GM23338 (cell line): ENCODE measurements at regions not wholly inside any gene's neighbourhood (a gene's known extent, or its start where the extent isn't known, plus 50 kb on each side); places are given as distances from the start of the nearest gene placed in this dataset.

Experiments
- ATAC-seq: fragments of 200-7000 bp; cut with Tn5 transposase; 3 replicates; pipeline ENCODE4 v1.9.1; 2020
- DNase-seq: peaks from one replicate; pipeline ENCODE4 v3.0.0-alpha.2; 2015; ENCODE audit warnings: low spot score
- H2AFZ ChIP-seq: fragments of 200-600 bp; sonication (generic); 2 replicates; pipeline ENCODE4 v1.8.0; 2016; ENCODE audit warnings: antibody characterized with exemption, mild to moderate bottlenecking, moderate library complexity
- H3F3A ChIP-seq: fragments of 200-600 bp; sonication (generic); replicated peaks from 2 replicates; pipeline ENCODE4 v1.8.0; 2017; ENCODE audit warnings: antibody characterized with exemption, mixed run types, low read depth
- H3K27ac ChIP-seq: fragments of 200-600 bp; sonication (generic); 2 replicates; pipeline ENCODE4 v1.6.1; 2016; ENCODE audit warnings: low read depth
- H3K27me3 ChIP-seq: fragments of 200-600 bp; sonication (generic); 2 replicates; pipeline ENCODE4 v1.8.0; 2016; ENCODE audit warnings: mild to moderate bottlenecking, mixed run types, moderate library complexity; ENCODE audit not compliant: insufficient read depth
- H3K36me3 ChIP-seq: fragments of 200-600 bp; sonication (generic); 2 replicates; pipeline ENCODE4 v1.8.0; 2016; ENCODE audit warnings: mild to moderate bottlenecking; ENCODE audit not compliant: insufficient read depth
- H3K4me1 ChIP-seq: fragments of 200-600 bp; sonication (generic); 2 replicates; pipeline ENCODE4 v1.8.0; 2016; ENCODE audit warnings: mild to moderate bottlenecking, moderate library complexity; ENCODE audit not compliant: insufficient read depth
- H3K4me2 ChIP-seq: fragments of 200-600 bp; sonication (generic); 2 replicates; pipeline ENCODE4 v1.7.1; 2017; ENCODE audit warnings: mixed run types
- H3K4me3 ChIP-seq: fragments of 200-600 bp; sonication (generic); 2 replicates; pipeline ENCODE4 v1.6.1; 2016; ENCODE audit warnings: mixed run types
- H3K79me2 ChIP-seq: fragments of 200-600 bp; sonication (generic); replicated peaks from 2 replicates; pipeline ENCODE4 v1.8.0; 2017; ENCODE audit warnings: mild to moderate bottlenecking; ENCODE audit not compliant: insufficient read depth
- H3K9me2 ChIP-seq: fragments of 200-600 bp; sonication (generic); 2 replicates; pipeline ENCODE4 v1.8.0; 2017; ENCODE audit not compliant: insufficient read depth
- H4K20me1 ChIP-seq: fragments of 200-600 bp; sonication (generic); replicated peaks from 2 replicates; pipeline ENCODE4 v1.8.0; 2017; ENCODE audit warnings: mild to moderate bottlenecking; ENCODE audit not compliant: insufficient read depth
- H3K27ac Mint-ChIP-seq: 2 replicates; pipeline ENCODE4 v1.8.0; 2020; ENCODE audit warnings: inconsistent platforms, mild to moderate bottlenecking, moderate library complexity, mixed read lengths
- H3K27me3 Mint-ChIP-seq: 3 replicates; pipeline ENCODE4 v1.8.0; 2022; ENCODE audit warnings: low read depth, mild to moderate bottlenecking, moderate library complexity, mixed read lengths, inconsistent platforms; ENCODE audit not compliant: insufficient read depth, poor library complexity
- H3K36me3 Mint-ChIP-seq: 3 replicates; pipeline ENCODE4 v1.8.0; 2021; ENCODE audit warnings: low read depth, mild to moderate bottlenecking, inconsistent platforms, moderate library complexity, mixed read lengths
- H3K4me1 Mint-ChIP-seq: 3 replicates; pipeline ENCODE4 v1.8.0; 2020; ENCODE audit warnings: mild to moderate bottlenecking, inconsistent platforms, mixed read lengths
- H3K4me3 Mint-ChIP-seq: 3 replicates; pipeline ENCODE4 v1.8.0; 2021; ENCODE audit warnings: moderate library complexity, mild to moderate bottlenecking, inconsistent platforms, mixed read lengths
- H3K9me3 Mint-ChIP-seq: 3 replicates; pipeline ENCODE4 v1.8.0; 2020; ENCODE audit warnings: moderate library complexity, mild to moderate bottlenecking, inconsistent platforms, mixed read lengths
- CREB1 ChIP-seq: fragments of 250-450 bp; sonication (Bioruptor Pico); IDR thresholded peaks from 2 replicates; pipeline ENCODE4 v1.5.0; 2020; ENCODE audit warnings: low read depth, mild to moderate bottlenecking, moderate library complexity
- EZH2 ChIP-seq: fragments of 200-600 bp; sonication (generic); IDR thresholded peaks from one replicate; pipeline ENCODE4 v1.8.0; 2017; ENCODE audit warnings: antibody characterized with exemption, mild to moderate bottlenecking, low read depth; ENCODE audit not compliant: unreplicated experiment
- EZH2phosphoT487 ChIP-seq: fragments of 200-600 bp; sonication (generic); IDR thresholded peaks from one replicate; pipeline ENCODE4 v1.8.1; 2018; ENCODE audit warnings: antibody characterized with exemption; ENCODE audit not compliant: unreplicated experiment
- NANOG ChIP-seq: IDR thresholded peaks from 2 replicates; pipeline ENCODE4 v1.6.1; 2016; ENCODE audit warnings: antibody characterized with exemption, borderline replicate concordance
- POLR2AphosphoS5 ChIP-seq: IDR thresholded peaks from 2 replicates; pipeline ENCODE4 v1.6.1; 2016; ENCODE audit warnings: antibody characterized with exemption, low read depth
- STAT1 ChIP-seq: IDR thresholded peaks from one replicate; pipeline ENCODE4 v1.6.1; 2016; ENCODE audit warnings: antibody characterized with exemption; ENCODE audit not compliant: unreplicated experiment
- ZNF114 ChIP-seq: fragments of 250-450 bp; sonication (Bioruptor Pico); IDR thresholded peaks from 2 replicates; pipeline ENCODE4 v1.5.0; 2020; ENCODE audit warnings: mild to moderate bottlenecking, moderate library complexity
- ZNF331 ChIP-seq: fragments of 250-450 bp; sonication (Bioruptor Pico); IDR thresholded peaks from 2 replicates; pipeline ENCODE4 v1.5.0; 2020; ENCODE audit warnings: low read depth, mild to moderate bottlenecking, moderate library complexity
- TF ChIP-seq, protein P1 (sequence below): IDR thresholded peaks from one replicate; pipeline ENCODE4 v1.6.1; 2018; ENCODE audit warnings: antibody characterized with exemption; ENCODE audit not compliant: unreplicated experiment
- TF ChIP-seq, protein P2 (sequence below), 2 experiments: fragments of 200-600 bp in 1 of 2; sonication (generic) in 1 of 2; conservative IDR thresholded peaks; 2 replicates each; pipeline versions ENCODE4 v1.5.1 to v1.6.1; 2016 to 2017; ENCODE audit warnings: antibody characterized with exemption in 2 of 2, low read depth in 2 of 2, mild to moderate bottlenecking in 2 of 2, moderate library complexity in 1 of 2
- TF ChIP-seq, protein P3 (sequence below): IDR thresholded peaks from 2 replicates; pipeline ENCODE4 v1.6.1; 2016; ENCODE audit warnings: antibody characterized with exemption

DNA sequence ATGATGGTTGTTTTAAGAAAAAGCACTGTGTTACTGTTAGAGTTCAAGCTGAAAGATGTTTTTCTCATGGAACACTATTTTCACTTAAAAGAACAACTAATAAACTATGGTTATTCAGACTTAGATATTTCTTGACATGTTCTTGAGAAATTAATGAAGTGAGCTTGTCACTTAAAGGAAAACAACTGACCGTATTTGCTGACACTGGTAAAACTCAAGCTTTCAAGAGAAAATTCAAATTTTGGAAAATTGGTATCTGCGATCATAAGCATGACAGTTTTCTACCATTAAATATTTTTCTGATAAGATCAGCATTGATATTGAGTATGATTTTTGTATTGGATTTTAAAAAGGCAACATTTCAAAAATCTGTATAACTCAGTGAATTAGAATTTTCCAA is 549.5 kb upstream of the ACTRT1 start:
- Histone ChIP-seq H3K27ac (no peak overlapping the region), H3K4me2 (no peak overlapping the region), H3K4me1 (no peaks in the 10 kb centered on the region), H4K20me1 (no peaks in the 10 kb centered on the region), H3K4me3 (no peak overlapping the region), H3F3A (no peaks in the 10 kb centered on the region), H3K27me3 (no peaks in the 10 kb centered on the region), H3K36me3 (no peaks in the 10 kb centered on the region), H3K79me2 (no peaks in the 10 kb centered on the region), H3K9me2 (no peaks in the 10 kb centered on the region), H2AFZ (no peak overlapping the region)
- H3K36me3 Mint-ChIP-seq: no peaks in the 10 kb centered on the region
- ATAC-seq: no peak
- H3K27ac Mint-ChIP-seq: no peak overlapping the region
- no peak for DNase-seq
- no peaks in the 10 kb centered on the region for H3K4me1 Mint-ChIP-seq
- no peaks in the 10 kb centered on the region for H3K9me3 Mint-ChIP-seq
- no peak overlapping the region for H3K4me3 Mint-ChIP-seq
- no peak for TF ChIP-seq POLR2AphosphoS5
- TF ChIP-seq, protein P1, sequence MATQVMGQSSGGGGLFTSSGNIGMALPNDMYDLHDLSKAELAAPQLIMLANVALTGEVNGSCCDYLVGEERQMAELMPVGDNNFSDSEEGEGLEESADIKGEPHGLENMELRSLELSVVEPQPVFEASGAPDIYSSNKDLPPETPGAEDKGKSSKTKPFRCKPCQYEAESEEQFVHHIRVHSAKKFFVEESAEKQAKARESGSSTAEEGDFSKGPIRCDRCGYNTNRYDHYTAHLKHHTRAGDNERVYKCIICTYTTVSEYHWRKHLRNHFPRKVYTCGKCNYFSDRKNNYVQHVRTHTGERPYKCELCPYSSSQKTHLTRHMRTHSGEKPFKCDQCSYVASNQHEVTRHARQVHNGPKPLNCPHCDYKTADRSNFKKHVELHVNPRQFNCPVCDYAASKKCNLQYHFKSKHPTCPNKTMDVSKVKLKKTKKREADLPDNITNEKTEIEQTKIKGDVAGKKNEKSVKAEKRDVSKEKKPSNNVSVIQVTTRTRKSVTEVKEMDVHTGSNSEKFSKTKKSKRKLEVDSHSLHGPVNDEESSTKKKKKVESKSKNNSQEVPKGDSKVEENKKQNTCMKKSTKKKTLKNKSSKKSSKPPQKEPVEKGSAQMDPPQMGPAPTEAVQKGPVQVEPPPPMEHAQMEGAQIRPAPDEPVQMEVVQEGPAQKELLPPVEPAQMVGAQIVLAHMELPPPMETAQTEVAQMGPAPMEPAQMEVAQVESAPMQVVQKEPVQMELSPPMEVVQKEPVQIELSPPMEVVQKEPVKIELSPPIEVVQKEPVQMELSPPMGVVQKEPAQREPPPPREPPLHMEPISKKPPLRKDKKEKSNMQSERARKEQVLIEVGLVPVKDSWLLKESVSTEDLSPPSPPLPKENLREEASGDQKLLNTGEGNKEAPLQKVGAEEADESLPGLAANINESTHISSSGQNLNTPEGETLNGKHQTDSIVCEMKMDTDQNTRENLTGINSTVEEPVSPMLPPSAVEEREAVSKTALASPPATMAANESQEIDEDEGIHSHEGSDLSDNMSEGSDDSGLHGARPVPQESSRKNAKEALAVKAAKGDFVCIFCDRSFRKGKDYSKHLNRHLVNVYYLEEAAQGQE: no peak
- TF ChIP-seq ZNF114: no peak
- TF ChIP-seq STAT1: no peak
- TF ChIP-seq, protein P2, sequence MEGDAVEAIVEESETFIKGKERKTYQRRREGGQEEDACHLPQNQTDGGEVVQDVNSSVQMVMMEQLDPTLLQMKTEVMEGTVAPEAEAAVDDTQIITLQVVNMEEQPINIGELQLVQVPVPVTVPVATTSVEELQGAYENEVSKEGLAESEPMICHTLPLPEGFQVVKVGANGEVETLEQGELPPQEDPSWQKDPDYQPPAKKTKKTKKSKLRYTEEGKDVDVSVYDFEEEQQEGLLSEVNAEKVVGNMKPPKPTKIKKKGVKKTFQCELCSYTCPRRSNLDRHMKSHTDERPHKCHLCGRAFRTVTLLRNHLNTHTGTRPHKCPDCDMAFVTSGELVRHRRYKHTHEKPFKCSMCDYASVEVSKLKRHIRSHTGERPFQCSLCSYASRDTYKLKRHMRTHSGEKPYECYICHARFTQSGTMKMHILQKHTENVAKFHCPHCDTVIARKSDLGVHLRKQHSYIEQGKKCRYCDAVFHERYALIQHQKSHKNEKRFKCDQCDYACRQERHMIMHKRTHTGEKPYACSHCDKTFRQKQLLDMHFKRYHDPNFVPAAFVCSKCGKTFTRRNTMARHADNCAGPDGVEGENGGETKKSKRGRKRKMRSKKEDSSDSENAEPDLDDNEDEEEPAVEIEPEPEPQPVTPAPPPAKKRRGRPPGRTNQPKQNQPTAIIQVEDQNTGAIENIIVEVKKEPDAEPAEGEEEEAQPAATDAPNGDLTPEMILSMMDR (conservative IDR thresholded peaks at IDR 0.05; ENCODE audit: low read depth in 2 of 2): no peak
- H3K27me3 Mint-ChIP-seq: no peaks in the 10 kb centered on the region

DNA sequence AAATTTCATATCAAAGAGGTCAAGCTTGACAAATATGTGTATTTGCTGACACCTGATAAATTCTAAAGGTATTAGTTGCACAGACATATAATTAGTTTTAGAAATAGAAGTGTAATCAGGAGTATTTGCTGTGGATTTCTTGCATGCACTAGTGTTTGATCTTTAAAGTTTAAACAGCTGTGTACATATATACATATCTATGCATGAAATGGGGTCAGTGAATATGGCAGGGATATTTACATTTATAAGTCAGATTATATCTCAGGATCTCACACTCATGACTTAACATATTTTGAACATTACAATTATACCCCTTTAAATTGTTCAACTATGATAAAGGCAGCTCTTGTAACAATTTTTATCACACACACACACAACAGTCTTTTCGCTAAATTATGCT is 547.4 kb upstream of the ACTRT1 start:
- H3F3A ChIP-seq: no peaks in the 10 kb centered on the region
- no peak overlapping the region for H3K27ac Mint-ChIP-seq
- no peaks in the 10 kb centered on the region for H3K36me3 Mint-ChIP-seq
- H3K27me3 Mint-ChIP-seq: no peaks in the 10 kb centered on the region
- H3K4me1 ChIP-seq: no peaks in the 10 kb centered on the region
- H3K79me2 ChIP-seq: no peaks in the 10 kb centered on the region
- ATAC-seq (no peak), DNase-seq (no peak)
- H3K27ac ChIP-seq: no peak overlapping the region
- no peaks in the 10 kb centered on the region for H3K9me2 ChIP-seq
- no peaks in the 10 kb centered on the region for H3K4me1 Mint-ChIP-seq
- no peak overlapping the region for H3K4me2 ChIP-seq
- H3K4me3 ChIP-seq: no peak overlapping the region
- no peak overlapping the region for H2AFZ ChIP-seq
- H3K36me3 ChIP-seq: no peaks in the 10 kb centered on the region
- H3K9me3 Mint-ChIP-seq: no peaks in the 10 kb centered on the region; the same call in 2 of the 3 replicates
- no peaks in the 10 kb centered on the region for H4K20me1 ChIP-seq
- H3K27me3 ChIP-seq: no peaks in the 10 kb centered on the region
- H3K4me3 Mint-ChIP-seq: no peak overlapping the region
- no peak for TF ChIP-seq STAT1
- no peak for TF ChIP-seq POLR2AphosphoS5
- no peak for TF ChIP-seq EZH2phosphoT487
- TF ChIP-seq, protein P1: no peak
- TF ChIP-seq, protein P3, sequence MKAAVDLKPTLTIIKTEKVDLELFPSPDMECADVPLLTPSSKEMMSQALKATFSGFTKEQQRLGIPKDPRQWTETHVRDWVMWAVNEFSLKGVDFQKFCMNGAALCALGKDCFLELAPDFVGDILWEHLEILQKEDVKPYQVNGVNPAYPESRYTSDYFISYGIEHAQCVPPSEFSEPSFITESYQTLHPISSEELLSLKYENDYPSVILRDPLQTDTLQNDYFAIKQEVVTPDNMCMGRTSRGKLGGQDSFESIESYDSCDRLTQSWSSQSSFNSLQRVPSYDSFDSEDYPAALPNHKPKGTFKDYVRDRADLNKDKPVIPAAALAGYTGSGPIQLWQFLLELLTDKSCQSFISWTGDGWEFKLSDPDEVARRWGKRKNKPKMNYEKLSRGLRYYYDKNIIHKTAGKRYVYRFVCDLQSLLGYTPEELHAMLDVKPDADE: no peak
- TF ChIP-seq ZNF331 (CRISPR knock-in tag): no peak
- TF ChIP-seq ZNF114: no peak
- TF ChIP-seq, protein P2 (conservative IDR thresholded peaks at IDR 0.05; ENCODE audit: low read depth in 2 of 2): no peak
- no peak for TF ChIP-seq EZH2
- no peak for TF ChIP-seq NANOG
- no peak for TF ChIP-seq CREB1 (CRISPR knock-in tag)
